Prostate gland (tissue), 2 donors: ENCODE measurements at regions not wholly inside any gene's neighbourhood (a gene's known extent, or its start where the extent isn't known, plus 50 kb on each side); places are given as distances from the start of the nearest gene placed in this dataset.

Source experiments
- DNase-seq: peaks from one replicate; pipeline ENCODE4 v3.0.0-alpha.2; 2019; ENCODE audit warnings: low spot score
- H3K27ac ChIP-seq, 2 donors: fragments of 200-600 bp; sonication (generic); 2 replicates each; pipeline ENCODE4 v1.5.1; 2017 to 2019
- H3K27me3 ChIP-seq: fragments of 200-600 bp; sonication (generic); replicated peaks from 2 replicates; pipeline ENCODE4 v1.5.1; 2019; ENCODE audit not compliant: insufficient read depth
- H3K36me3 ChIP-seq, 2 donors: fragments of 200-600 bp; sonication (generic); 1 replicate in 1 of 2; 2 replicates in 1 of 2; pipeline versions ENCODE4 v1.5.1 to v1.8.1; 2017 to 2019
- H3K4me1 ChIP-seq: fragments of 200-600 bp; sonication (generic); replicated peaks from 2 replicates; pipeline ENCODE4 v1.5.1; 2019
- H3K4me3 ChIP-seq, 2 donors: fragments of 200-600 bp; sonication (generic); 2 replicates each; pipeline ENCODE4 v1.5.1; 2017 to 2019
- H3K9me3 ChIP-seq: fragments of 200-600 bp; sonication (generic); 2 replicates; pipeline ENCODE4 v1.5.1; 2017
- CTCF ChIP-seq, 4 experiments: fragments of 200-600 bp in 2 of 4; fragments of 450-650 bp in 2 of 4; sonication (generic) in 2 of 4; IDR thresholded peaks; 1 replicate in 3 of 4; 2 replicates in 1 of 4; pipeline ENCODE4 v1.5.1; 2016 to 2019; ENCODE audit warnings: antibody characterized with exemption in 4 of 4, mild to moderate bottlenecking in 2 of 4, moderate library complexity in 2 of 4
- POLR2A ChIP-seq: fragments of 450-650 bp; IDR thresholded peaks from one replicate; pipeline ENCODE4 v1.6.1; 2016; ENCODE audit warnings: antibody characterized with exemption, mild to moderate bottlenecking
- POLR2AphosphoS5 ChIP-seq: sonication (generic); formaldehyde crosslinking; IDR thresholded peaks from one replicate; pipeline ENCODE4 v1.6.1; 2017; ENCODE audit warnings: antibody characterized with exemption
- WGBS: methylation state at CpG from one replicate; pipeline ENCODE4 v1.1.5; 2018; 5-methylcytosine and 5-hydroxymethylcytosine counted together
- intact Hi-C: fragments of 100-400 bp; cut with DNase I; formaldehyde crosslinking; loops from one replicate; pipeline ENCODE4 v1.14.2; 2022

DNA sequence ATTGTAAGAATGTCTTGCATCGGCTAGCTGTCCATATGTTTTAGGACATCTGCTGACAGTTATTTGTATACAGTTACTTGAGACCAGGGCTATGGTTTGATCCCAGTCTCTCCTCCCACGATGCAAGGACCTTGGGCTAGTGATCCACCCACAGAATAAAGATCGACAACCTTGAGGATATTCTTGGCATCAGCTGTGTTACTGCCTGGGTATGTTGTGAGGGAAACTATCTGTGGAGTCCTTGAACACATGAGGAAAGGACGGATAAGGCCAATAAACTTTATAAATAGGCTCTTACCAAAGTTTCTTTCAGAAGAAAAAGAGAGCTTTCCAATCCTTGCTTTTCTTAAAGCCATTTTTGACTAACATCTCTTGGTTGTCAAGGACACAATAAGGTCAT, 70.8 kb upstream of the HEY2 start:
- DNase-seq: no peak
- Histone ChIP-seq H3K4me3 (no peak overlapping the region), H3K36me3 (no peaks in the 10 kb centered on the region), H3K27ac (no peak overlapping the region), H3K4me1 (no peaks in the 10 kb centered on the region), H3K9me3 (no peaks in the 10 kb centered on the region), H3K27me3 (no peaks in the 10 kb centered on the region)
- TF ChIP-seq POLR2A: no peak
- intact Hi-C loops: no loop called here
- 33% methylated on average over 4 of the region's 4 CpGs for WGBS

GRCh38 chr6:125679128-125679527, 70.3 kb upstream of the HEY2 start:
- Histone ChIP-seq H3K4me3 (no peak overlapping the region), H3K27ac (no peak overlapping the region), H3K4me1 (no peaks in the 10 kb centered on the region), H3K27me3 (no peaks in the 10 kb centered on the region), H3K9me3 (no peaks in the 10 kb centered on the region), H3K36me3 (no peaks in the 10 kb centered on the region)
- WGBS: 61% methylated on average over 4 of the region's 4 CpGs
- intact Hi-C loops: no loop called here
- DNase-seq: no peak
- TF ChIP-seq CTCF (IDR thresholded peaks at IDR 0.05): no peak
- no peak for TF ChIP-seq POLR2A
- TF ChIP-seq POLR2AphosphoS5: no peak

DNA sequence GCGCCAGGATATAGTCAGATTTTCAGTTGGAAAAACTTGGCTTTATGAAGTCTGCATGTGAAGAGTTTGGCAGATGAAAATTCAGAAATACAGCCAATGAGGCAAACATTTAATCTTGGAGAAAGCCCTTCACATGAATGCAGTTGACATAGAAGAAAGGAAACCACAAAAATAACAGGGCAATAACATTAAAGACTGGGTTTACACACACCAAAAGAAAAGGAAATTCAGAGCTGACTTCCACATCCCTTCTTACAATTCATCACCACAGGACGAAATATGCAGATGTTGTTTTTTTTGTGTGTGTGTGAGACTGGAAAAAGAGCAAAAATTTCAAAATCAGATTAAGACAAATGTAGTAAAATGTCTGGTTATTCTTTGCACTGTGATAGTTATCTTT, 69.8 kb upstream of the HEY2 start:
- intact Hi-C loops: no loop called here
- DNase-seq: no peak
- WGBS: 62% methylated on average over 2 of the region's 2 CpGs
- no peaks in the 10 kb centered on the region for H3K27me3 ChIP-seq
- H3K4me1 ChIP-seq: no peaks in the 10 kb centered on the region
- H3K27ac ChIP-seq: no peak overlapping the region
- H3K4me3 ChIP-seq: no peak overlapping the region
- TF ChIP-seq POLR2AphosphoS5 (no peak), POLR2A (no peak), CTCF (IDR thresholded peaks at IDR 0.05) (no peak)
- H3K9me3 ChIP-seq: no peaks in the 10 kb centered on the region
- H3K36me3 ChIP-seq: no peaks in the 10 kb centered on the region

DNA sequence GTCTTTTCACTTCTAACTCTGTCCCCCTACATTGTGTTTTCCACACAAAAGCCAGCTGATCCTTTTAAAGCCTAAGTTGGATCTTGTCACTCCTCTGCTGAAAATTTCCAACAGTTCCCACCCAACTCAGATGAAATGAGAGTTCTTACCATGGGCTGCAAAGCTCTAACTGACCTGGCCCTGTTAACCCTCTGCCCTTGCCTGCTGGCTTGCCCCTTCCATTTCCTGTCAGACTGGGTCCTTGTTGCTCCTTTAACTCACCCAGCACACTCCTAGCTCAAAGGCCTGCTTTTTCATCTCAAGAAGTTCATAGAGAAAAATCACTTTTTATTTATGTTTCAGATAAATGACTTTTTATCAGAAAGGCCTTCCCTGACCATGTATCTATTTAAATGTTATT, 66.5 kb upstream of the HEY2 start:
- H3K9me3 ChIP-seq: no peaks in the 10 kb centered on the region
- H3K27me3 ChIP-seq: no peaks in the 10 kb centered on the region
- H3K36me3 ChIP-seq: no peaks in the 10 kb centered on the region
- DNase-seq: no peak
- H3K4me1 ChIP-seq: no peaks in the 10 kb centered on the region
- H3K4me3 ChIP-seq: no peak overlapping the region
- H3K27ac ChIP-seq: no peak overlapping the region
- intact Hi-C loops: no loop called here
- TF ChIP-seq POLR2A (no peak), POLR2AphosphoS5 (no peak), CTCF (IDR thresholded peaks at IDR 0.05) (no peak)

DNA sequence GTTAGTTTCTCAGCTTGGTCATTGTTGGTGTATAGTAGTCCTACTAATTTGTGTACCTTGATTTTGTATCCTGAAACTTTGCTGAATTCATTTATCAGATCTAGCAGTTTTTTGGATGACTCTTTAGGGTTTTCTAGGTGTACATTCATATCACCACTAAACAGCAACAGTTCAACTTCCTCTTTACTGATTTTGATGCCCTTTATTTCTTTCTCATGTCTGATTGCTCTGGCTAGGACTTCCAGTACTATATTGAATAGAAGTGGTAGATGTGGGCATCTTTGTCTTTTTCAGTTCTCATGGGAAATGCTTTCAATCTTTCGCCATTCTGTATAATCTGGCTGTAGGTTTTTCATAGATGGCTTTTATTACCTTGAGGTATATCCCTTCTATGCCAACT, 61.3 kb upstream of the HEY2 start:
- intact Hi-C loops: no loop called here

More for the DNA sequence above, 61.3 kb upstream of the HEY2 start:
- H3K27ac ChIP-seq: no peak overlapping the region
- H3K4me3 ChIP-seq: no peak overlapping the region
- H3K9me3 ChIP-seq: no peaks in the 10 kb centered on the region
- no peaks in the 10 kb centered on the region for H3K36me3 ChIP-seq
- H3K27me3 ChIP-seq: no peaks in the 10 kb centered on the region
- H3K4me1 ChIP-seq: no peaks in the 10 kb centered on the region
- WGBS: 92% methylated on average over 1 of the region's 1 CpG
- DNase-seq: no peak
- TF ChIP-seq POLR2A (no peak), CTCF (IDR thresholded peaks at IDR 0.05) (no peak), POLR2AphosphoS5 (no peak)
